Activated CD8-positive, alpha-beta memory T cell treated with anti-CD3 and anti-CD28 coated beads, Interleukin-2, amount 50 U/mL, for 48 hours (primary cell): ENCODE measurements at regions not wholly inside any gene's neighbourhood (a gene's known extent, or its start where the extent isn't known, plus 50 kb on each side); places are given as distances from the start of the nearest gene placed in this dataset.
"Not testable (repeated sequence)": the region's sequence is repeated elsewhere in the genome, so short reads cannot be mapped to it uniquely, and the experiment has no call there.

Experiments used
- DNase-seq: peaks from one replicate; pipeline ENCODE4 v3.0.0-alpha.2; 2020

- no peak for DNase-seq
Measured at GRCh38 chr16:17983114-17983513, 353.4 kb downstream of the NPIPA8 start.

- DNase-seq = no peak
Measured at GRCh38 chr16:17977260-17977659, 359.3 kb downstream of the NPIPA8 start.

GRCh38 chr16:17972460-17972943 lies 364.0 kb downstream of the NPIPA8 start:
- no peak for DNase-seq

GRCh38 chr16:17970816-17971331 lies 365.7 kb downstream of the NPIPA8 start:
- DNase-seq = no peak

- DNase-seq = no peak
Measured at GRCh38 chr16:17970157-17970765, 366.3 kb downstream of the NPIPA8 start.

GRCh38 chr16:17965133-17965900 lies 371.2 kb downstream of the NPIPA8 start:
- no peak for DNase-seq

GRCh38 chr16:17964196-17964595 lies 372.3 kb downstream of the NPIPA8 start:
- DNase-seq = no peak

GRCh38 chr16:17963185-17963836 lies 373.2 kb downstream of the NPIPA8 start:
- no peak for DNase-seq

GRCh38 chr16:17962726-17963125 lies 373.8 kb downstream of the NPIPA8 start:
- no peak for DNase-seq

- DNase-seq = not testable (repeated sequence)
Measured at GRCh38 chr16:17961822-17962221, 374.7 kb downstream of the NPIPA8 start.

GRCh38 chr16:17951378-17951777 lies 385.2 kb downstream of the NPIPA8 start:
- no peak for DNase-seq

GRCh38 chr16:17949982-17950250 lies 386.6 kb downstream of the NPIPA8 start:
- DNase-seq = no peak

GRCh38 chr16:17949141-17949981 lies 387.2 kb downstream of the NPIPA8 start:
- DNase-seq = no peak

- no peak for DNase-seq
Measured at GRCh38 chr16:17947637-17948036, 388.9 kb downstream of the NPIPA8 start.

GRCh38 chr16:17947165-17947564 lies 389.4 kb downstream of the NPIPA8 start:
- no peak for DNase-seq

GRCh38 chr16:17945080-17945601 lies 391.4 kb downstream of the NPIPA8 start:
- no peak for DNase-seq

- DNase-seq = no peak
Measured at GRCh38 chr16:17944345-17944744, 392.2 kb downstream of the NPIPA8 start.

- DNase-seq = no peak
Measured at GRCh38 chr16:17942067-17942466, 394.5 kb downstream of the NPIPA8 start.

- DNase-seq = no peak
Measured at GRCh38 chr16:17940584-17941364, 395.8 kb downstream of the NPIPA8 start.

- DNase-seq = no peak
Measured at GRCh38 chr16:17939723-17940122, 396.8 kb downstream of the NPIPA8 start.

GRCh38 chr16:17939122-17939536 lies 397.4 kb downstream of the NPIPA8 start:
- no peak for DNase-seq

- no peak for DNase-seq
Measured at GRCh38 chr16:17938546-17938945, 398.0 kb downstream of the NPIPA8 start.
